DND-41 (cell line): ENCODE measurements at regions not wholly inside any gene's neighbourhood (a gene's known extent, or its start where the extent isn't known, plus 50 kb on each side); places are given as distances from the start of the nearest gene placed in this dataset.

Experiments used
- EZH2 ChIP-seq: IDR thresholded peaks from 3 replicates; pipeline ENCODE4 v1.6.1; 2012; ENCODE audit warnings: borderline replicate concordance, low read depth, mild to moderate bottlenecking, moderate library complexity, low read length, inconsistent platforms; ENCODE audit not compliant: severe bottlenecking
- TF ChIP-seq, protein P1 (sequence below): IDR thresholded peaks from 2 replicates; pipeline ENCODE4 v1.5.1; 2012; ENCODE audit warnings: borderline replicate concordance, low read length, moderate library complexity, mild to moderate bottlenecking; ENCODE audit not compliant: poor library complexity, severe bottlenecking; ENCODE audit errors: extremely low read depth

GRCh38 chr1:30229557-30229956, 493.8 kb downstream of the MATN1 start:
- TF ChIP-seq, protein P1, sequence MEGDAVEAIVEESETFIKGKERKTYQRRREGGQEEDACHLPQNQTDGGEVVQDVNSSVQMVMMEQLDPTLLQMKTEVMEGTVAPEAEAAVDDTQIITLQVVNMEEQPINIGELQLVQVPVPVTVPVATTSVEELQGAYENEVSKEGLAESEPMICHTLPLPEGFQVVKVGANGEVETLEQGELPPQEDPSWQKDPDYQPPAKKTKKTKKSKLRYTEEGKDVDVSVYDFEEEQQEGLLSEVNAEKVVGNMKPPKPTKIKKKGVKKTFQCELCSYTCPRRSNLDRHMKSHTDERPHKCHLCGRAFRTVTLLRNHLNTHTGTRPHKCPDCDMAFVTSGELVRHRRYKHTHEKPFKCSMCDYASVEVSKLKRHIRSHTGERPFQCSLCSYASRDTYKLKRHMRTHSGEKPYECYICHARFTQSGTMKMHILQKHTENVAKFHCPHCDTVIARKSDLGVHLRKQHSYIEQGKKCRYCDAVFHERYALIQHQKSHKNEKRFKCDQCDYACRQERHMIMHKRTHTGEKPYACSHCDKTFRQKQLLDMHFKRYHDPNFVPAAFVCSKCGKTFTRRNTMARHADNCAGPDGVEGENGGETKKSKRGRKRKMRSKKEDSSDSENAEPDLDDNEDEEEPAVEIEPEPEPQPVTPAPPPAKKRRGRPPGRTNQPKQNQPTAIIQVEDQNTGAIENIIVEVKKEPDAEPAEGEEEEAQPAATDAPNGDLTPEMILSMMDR = no peak
- no peak for TF ChIP-seq EZH2
